ENCODE measurements at regions not wholly inside any gene's neighbourhood (a gene's known extent, or its start where the extent isn't known, plus 50 kb on each side); places are given as distances from the start of the nearest gene placed in this dataset.

- H3K9ac ChIP-seq (replicated peaks in 1 of 4; ENCODE audit: extremely low read depth in 1 of 4, low read depth in 3 of 4, low read length in 3 of 4): no peak overlapping the region
- H2BK120ac ChIP-seq (replicated peaks; ENCODE audit: low read depth, low read length): no peak overlapping the region
- H2BK15ac ChIP-seq (ENCODE audit: low read length): no peak overlapping the region
- no peak overlapping the region for H3K18ac ChIP-seq (ENCODE audit: extremely low read depth, low read length)
- H3K4me3 ChIP-seq (ENCODE audit: extremely low read depth in 1 of 4, insufficient read depth in 2 of 4, low read depth in 3 of 4, low read length in 4 of 4): no peak overlapping the region
- H3K4me1 ChIP-seq (replicated peaks in 1 of 4; ENCODE audit: control insufficient read depth in 3 of 4, insufficient read depth in 4 of 4, low read length in 3 of 4): no peaks in the 10 kb centered on the region
- no peaks in the 10 kb centered on the region for H3K36me3 ChIP-seq (ENCODE audit: control insufficient read depth in 2 of 4, insufficient read depth in 4 of 4, low read length in 3 of 4)
- no peaks in the 10 kb centered on the region for H3K79me2 ChIP-seq (ENCODE audit: control insufficient read depth in 1 of 2, insufficient read depth in 2 of 2, low read length in 2 of 2)
- no peaks in the 10 kb centered on the region for H4K20me1 ChIP-seq (replicated peaks in 1 of 2; ENCODE audit: control insufficient read depth in 1 of 2, insufficient read depth in 2 of 2, low read length in 2 of 2)
- no peak overlapping the region for H3K14ac ChIP-seq (ENCODE audit: insufficient read length)
- H3K79me1 ChIP-seq (ENCODE audit: low read depth, low read length): no peaks in the 10 kb centered on the region
- 80% methylated on average over 2 of the region's 2 CpGs; no CpG with 5 or more reads in 1 of the 2 experiments for WGBS, 2 experiments (ENCODE audit: extremely low coverage in 1 of 2, insufficient coverage in 1 of 2, insufficient read length in 1 of 2, insufficient replicate concordance in 2 of 2, low coverage in 1 of 2, low lambda C conversion rate in 2 of 2, missing lambda C conversion rate in 1 of 2)
- H3K4ac ChIP-seq (replicated peaks; ENCODE audit: insufficient read length, low read depth, low read length): no peak overlapping the region
- no peak overlapping the region for H4K5ac ChIP-seq (ENCODE audit: insufficient read length, low read depth, low read length)
- no peak overlapping the region for H3K23ac ChIP-seq (ENCODE audit: insufficient read length)
- no peak overlapping the region for H2BK20ac ChIP-seq (ENCODE audit: low read length)
- no peaks in the 10 kb centered on the region for H3K9me3 ChIP-seq (ENCODE audit: insufficient read depth in 2 of 2, low read depth in 1 of 2, low read length in 1 of 2)
- no peak overlapping the region for H4K8ac ChIP-seq (ENCODE audit: extremely low read depth, insufficient read depth, low read length)
- no peak overlapping the region for H3K56ac ChIP-seq (replicated peaks; ENCODE audit: insufficient read length, low read depth, low read length)
- FAIRE-seq: no peak
- no peak overlapping the region for H2AK5ac ChIP-seq (ENCODE audit: low read depth, low read length)
- no peak overlapping the region for H2AFZ ChIP-seq (ENCODE audit: low read length)
- POLR2A ChIA-PET (ENCODE audit: partially characterized antibody): no interaction called here
- CTCF ChIA-PET (ENCODE audit: partially characterized antibody): no interaction called here
- H3K23me2 ChIP-seq (ENCODE audit: low read depth, low read length): no peaks in the 10 kb centered on the region
- no peak overlapping the region for H3K4me2 ChIP-seq (ENCODE audit: insufficient read depth in 1 of 2, low read depth in 2 of 2, low read length in 2 of 2)
- DNase-seq (ENCODE audit: low read depth in 1 of 2, low spot score in 2 of 2): no peak
- no peak overlapping the region for H3K27ac ChIP-seq (ENCODE audit: low read depth, low read length)
- no peak overlapping the region for H2BK5ac ChIP-seq (ENCODE audit: low read depth, low read length)
- no peak overlapping the region for H2BK12ac ChIP-seq (ENCODE audit: low read depth, low read length)
- H3K27me3 ChIP-seq (replicated peaks in 1 of 4; ENCODE audit: control insufficient read depth in 3 of 4, extremely low read depth in 1 of 4, insufficient read depth in 3 of 4, low read length in 3 of 4): no peaks in the 10 kb centered on the region
- no peak for TF ChIP-seq SAP30 (IDR thresholded peaks at IDR 0.05; ENCODE audit: insufficient read depth, insufficient replicate concordance, low read length)
- no peak for TF ChIP-seq GABPA (IDR thresholded peaks at IDR 0.05; ENCODE audit: borderline replicate concordance, insufficient read depth, low read length)
- TF ChIP-seq RAD21 (IDR thresholded peaks at IDR 0.05 in 1 of 2, conservative IDR thresholded peaks at IDR 0.05 in 1 of 2; ENCODE audit: low read depth in 2 of 2, low read length in 2 of 2): no peak
- no peak for TF ChIP-seq TAF7 (optimal IDR thresholded peaks at IDR 0.05; ENCODE audit: borderline replicate concordance, low read depth, low read length)
- TF ChIP-seq HDAC2 (IDR thresholded peaks at IDR 0.05; ENCODE audit: borderline replicate concordance in 1 of 2, low read depth in 2 of 2, low read length in 2 of 2): no peak
- TF ChIP-seq SP1 (IDR thresholded peaks at IDR 0.05; ENCODE audit: low read depth, low read length): no peak
- no peak for TF ChIP-seq MAFK (IDR thresholded peaks at IDR 0.05; ENCODE audit: low read depth, low read length)
- TF ChIP-seq POU5F1 (IDR thresholded peaks at IDR 0.05; ENCODE audit: low read depth, low read length): no peak
- no peak for TF ChIP-seq NANOG (IDR thresholded peaks at IDR 0.05; ENCODE audit: insufficient read depth, low read depth, low read length, poor library complexity, severe bottlenecking)
- no peak overlapping the region for H4K91ac ChIP-seq (replicated peaks; ENCODE audit: insufficient read length, low read length)
Observed at GRCh38 chr6:92399911-92400310, 1019.4 kb downstream of the EPHA7 start.

Measured in H1 (cell line).